ENCODE measurements at regions not wholly inside any gene's neighbourhood (a gene's known extent, or its start where the extent isn't known, plus 50 kb on each side); places are given as distances from the start of the nearest gene placed in this dataset.

- H3K9me3 ChIP-seq, result peaks cover 0 to 13% (median 9%) of the 10 kb centered on the region in 4 donors
- DNase-seq, result no peak
- 89 to 95% methylated on average over 4 of the region's 4 CpGs for WGBS, 2 donors
- H3K4me1 ChIP-seq, result peaks cover 0 to 6% (median 2%) of the 10 kb centered on the region in 4 donors
- intact Hi-C loops (cut with DNase I), result no loop called here
- no peaks in the 10 kb centered on the region for H3K36me3 ChIP-seq
- no peak overlapping the region for H3K27ac ChIP-seq
- TF ChIP-seq, protein P1, sequence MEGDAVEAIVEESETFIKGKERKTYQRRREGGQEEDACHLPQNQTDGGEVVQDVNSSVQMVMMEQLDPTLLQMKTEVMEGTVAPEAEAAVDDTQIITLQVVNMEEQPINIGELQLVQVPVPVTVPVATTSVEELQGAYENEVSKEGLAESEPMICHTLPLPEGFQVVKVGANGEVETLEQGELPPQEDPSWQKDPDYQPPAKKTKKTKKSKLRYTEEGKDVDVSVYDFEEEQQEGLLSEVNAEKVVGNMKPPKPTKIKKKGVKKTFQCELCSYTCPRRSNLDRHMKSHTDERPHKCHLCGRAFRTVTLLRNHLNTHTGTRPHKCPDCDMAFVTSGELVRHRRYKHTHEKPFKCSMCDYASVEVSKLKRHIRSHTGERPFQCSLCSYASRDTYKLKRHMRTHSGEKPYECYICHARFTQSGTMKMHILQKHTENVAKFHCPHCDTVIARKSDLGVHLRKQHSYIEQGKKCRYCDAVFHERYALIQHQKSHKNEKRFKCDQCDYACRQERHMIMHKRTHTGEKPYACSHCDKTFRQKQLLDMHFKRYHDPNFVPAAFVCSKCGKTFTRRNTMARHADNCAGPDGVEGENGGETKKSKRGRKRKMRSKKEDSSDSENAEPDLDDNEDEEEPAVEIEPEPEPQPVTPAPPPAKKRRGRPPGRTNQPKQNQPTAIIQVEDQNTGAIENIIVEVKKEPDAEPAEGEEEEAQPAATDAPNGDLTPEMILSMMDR (IDR thresholded peaks at IDR 0.05), result no peak
- peaks cover 3 to 43% (median 25%) of the 10 kb centered on the region in 3 donors for H3K27me3 ChIP-seq
- no peak overlapping the region for H3K4me3 ChIP-seq
Measured at GRCh38 chr22:44617828-44618227, 84.2 kb upstream of the PRR5 start.

DNA sequence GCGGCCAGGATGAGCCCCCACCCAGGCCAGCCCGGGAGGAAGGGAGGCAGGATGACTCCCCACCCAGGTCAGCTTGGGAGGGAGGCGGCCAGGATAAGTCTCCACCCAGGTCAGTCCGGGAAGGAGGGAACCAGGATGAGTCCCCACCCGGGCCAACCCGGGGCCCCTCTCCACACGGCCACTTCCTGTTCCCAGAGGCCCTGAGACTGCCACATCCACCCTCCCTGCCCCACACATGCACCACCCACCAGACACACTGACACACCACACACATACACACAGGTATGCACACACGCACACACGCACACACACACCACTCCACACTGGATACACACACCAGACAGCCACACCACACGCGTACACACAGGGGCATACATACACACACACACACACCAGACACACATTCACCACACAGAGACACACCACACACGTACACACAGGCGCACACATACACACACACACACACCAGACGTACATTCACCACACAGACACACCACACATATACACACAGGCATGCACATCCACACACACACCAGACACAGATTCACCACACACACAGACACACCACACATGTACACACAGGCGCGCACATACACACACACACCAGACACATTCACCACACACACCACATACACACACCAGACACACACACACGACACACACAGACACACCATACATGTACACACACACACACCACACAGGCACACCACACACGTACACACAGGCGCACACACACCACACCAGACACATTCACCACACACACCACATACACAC, 84.9 kb upstream of the PRR5 start:
- no peak for DNase-seq
- TF ChIP-seq EP300 (IDR thresholded peaks at IDR 0.05) (no peak), POLR2A (IDR thresholded peaks at IDR 0.05) (no peak), POLR2AphosphoS5 (IDR thresholded peaks at IDR 0.05) (no peak)
- TF ChIP-seq, protein P1 (IDR thresholded peaks at IDR 0.05), result no peak
- Histone ChIP-seq H3K4me1 (peaks cover 0 to 6% (median 2%) of the 10 kb centered on the region in 4 donors), H3K36me3 (no peaks in the 10 kb centered on the region), H3K27me3 (peaks cover 3 to 43% (median 25%) of the 10 kb centered on the region in 3 donors), H3K4me3 (no peak overlapping the region), H3K27ac (no peak overlapping the region), H3K9me3 (peaks cover 0 to 19% (median 12%) of the 10 kb centered on the region in 4 donors)
- WGBS, 2 donors, result 59 to 63% methylated on average over 19 of the region's 19 CpGs
- intact Hi-C loops (cut with DNase I), result no loop called here

DNA sequence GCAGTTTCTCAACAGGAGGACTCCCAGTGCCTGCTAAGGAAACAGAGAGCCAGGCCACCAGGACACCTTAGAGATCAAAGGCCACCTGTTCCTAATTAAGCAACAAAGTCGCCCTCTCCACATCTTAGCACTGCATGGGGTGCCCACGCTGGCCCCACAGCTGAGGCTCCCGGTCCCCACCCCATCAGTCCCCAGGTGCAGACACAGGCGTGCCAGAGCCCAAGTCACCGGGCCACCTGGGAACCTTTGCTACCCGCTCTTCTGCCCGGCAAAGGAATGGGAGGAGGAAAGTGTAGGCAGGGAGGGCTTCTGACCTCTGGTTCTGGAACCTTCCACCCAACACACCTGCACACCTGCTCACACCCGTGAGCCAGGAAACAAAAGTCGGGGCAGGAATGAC, 85.5 kb upstream of the PRR5 start:
- Histone ChIP-seq H3K27me3 (peaks cover 3 to 36% (median 19%) of the 10 kb centered on the region in 3 donors), H3K27ac (no peak overlapping the region), H3K4me3 (no peak overlapping the region), H3K36me3 (no peaks in the 10 kb centered on the region), H3K4me1 (peaks cover 0 to 6% (median 2%) of the 10 kb centered on the region in 4 donors), H3K9me3 (peaks cover 0 to 20% (median 15%) of the 10 kb centered on the region in 4 donors)
- TF ChIP-seq POLR2A (IDR thresholded peaks at IDR 0.05), result no peak
- TF ChIP-seq POLR2AphosphoS5 (IDR thresholded peaks at IDR 0.05), result no peak
- TF ChIP-seq, protein P1 (IDR thresholded peaks at IDR 0.05), result no peak
- no peak for TF ChIP-seq EP300 (IDR thresholded peaks at IDR 0.05)
- no peak for DNase-seq
- WGBS, 2 donors, result 26 to 68% methylated on average over 9 of the region's 9 CpGs
- intact Hi-C loops (cut with DNase I), result no loop called here

GRCh38 chr22:44615602-44616180, 86.3 kb upstream of the PRR5 start:
- H3K36me3 ChIP-seq, result no peaks in the 10 kb centered on the region
- H3K4me1 ChIP-seq, result peaks cover 0 to 6% (median 2%) of the 10 kb centered on the region in 4 donors
- no peak for TF ChIP-seq EP300 (IDR thresholded peaks at IDR 0.05)
- TF ChIP-seq POLR2AphosphoS5 (IDR thresholded peaks at IDR 0.05), result no peak
- TF ChIP-seq, protein P1 (IDR thresholded peaks at IDR 0.05), result no peak
- TF ChIP-seq POLR2A (IDR thresholded peaks at IDR 0.05), result no peak
- intact Hi-C loops (cut with DNase I), result no loop called here
- 68 to 75% methylated on average over 8 of the region's 8 CpGs for WGBS, 2 donors
- H3K27me3 ChIP-seq, result peaks cover 0 to 31% (median 12%) of the 10 kb centered on the region in 3 donors
- no peak for DNase-seq
- H3K4me3 ChIP-seq, result no peak overlapping the region
- H3K27ac ChIP-seq, result no peak overlapping the region
- H3K9me3 ChIP-seq, result peaks cover 0 to 23% (median 15%) of the 10 kb centered on the region in 4 donors
